Breast epithelium (tissue), 4 donors: ENCODE measurements at regions not wholly inside any gene's neighbourhood (a gene's known extent, or its start where the extent isn't known, plus 50 kb on each side); places are given as distances from the start of the nearest gene placed in this dataset.

Experiments used
- DNase-seq, 2 donors: peaks; one replicate each; pipeline ENCODE4 v3.0.0-alpha.2; 2019; ENCODE audit warnings: low spot score in 2 of 2
- H3K27ac ChIP-seq, 2 donors: fragments of 200-600 bp; sonication (generic) in 1 of 2; one replicate each; pipeline ENCODE4 v1.5.1; 2016 to 2019; ENCODE audit warnings: mild to moderate bottlenecking in 1 of 2
- H3K27me3 ChIP-seq, 2 donors: fragments of 200-600 bp; sonication (generic) in 1 of 2; one replicate each; pipeline versions ENCODE4 v1.5.1 to v1.6.0; 2017 to 2019; ENCODE audit warnings: control low read depth in 1 of 2, mild to moderate bottlenecking in 1 of 2
- H3K36me3 ChIP-seq: fragments of 200-600 bp; one replicate; pipeline ENCODE4 v1.5.1; 2019
- H3K4me1 ChIP-seq, 2 donors: fragments of 200-600 bp; sonication (generic); one replicate each; pipeline ENCODE4 v1.5.1; 2016 to 2019; ENCODE audit warnings: control low read depth in 1 of 2
- H3K4me3 ChIP-seq, 3 donors: fragments of 200-600 bp; sonication (generic); 1 replicate in 2 of 3; 2 replicates in 1 of 3; pipeline ENCODE4 v1.5.1; 2016 to 2019; ENCODE audit warnings: mild to moderate bottlenecking in 3 of 3, moderate library complexity in 2 of 3
- H3K9me3 ChIP-seq, 2 donors: fragments of 200-600 bp; sonication (generic) in 1 of 2; one replicate each; pipeline ENCODE4 v1.5.1; 2016 to 2019; ENCODE audit warnings: control low read depth in 1 of 2
- CTCF ChIP-seq, 3 donors: fragments of 450-650 bp; IDR thresholded peaks; one replicate each; pipeline ENCODE4 v1.5.1; 2016 to 2017; ENCODE audit warnings: antibody characterized with exemption in 3 of 3, mild to moderate bottlenecking in 3 of 3, moderate library complexity in 3 of 3
- POLR2A ChIP-seq: fragments of 450-650 bp; IDR thresholded peaks from one replicate; pipeline ENCODE4 v1.6.1; 2016; ENCODE audit warnings: antibody characterized with exemption, mild to moderate bottlenecking, moderate library complexity
- POLR2AphosphoS5 ChIP-seq, 3 donors: sonication (generic); formaldehyde crosslinking; IDR thresholded peaks; one replicate each; pipeline ENCODE4 v1.6.1; 2017; ENCODE audit warnings: antibody characterized with exemption in 3 of 3
- intact Hi-C: fragments of 100-400 bp; cut with DNase I; formaldehyde crosslinking; loops from one replicate; pipeline ENCODE4 v1.15.1; 2023; ENCODE audit warnings: low total_unique reads

- no peak for DNase-seq
- Histone ChIP-seq H3K27ac (no peak overlapping the region), H3K36me3 (no peaks in the 10 kb centered on the region), H3K27me3 (no peaks in the 10 kb centered on the region), H3K9me3 (no peaks in the 10 kb centered on the region), H3K4me1 (no peaks in the 10 kb centered on the region), H3K4me3 (no peak overlapping the region)
- intact Hi-C loops: no loop called here
- no peak for TF ChIP-seq POLR2A
- no peak for TF ChIP-seq CTCF (IDR thresholded peaks at IDR 0.05)
- TF ChIP-seq POLR2AphosphoS5 (IDR thresholded peaks at IDR 0.05): no peak
Observed at GRCh38 chr2:200185628-200186000, 120.9 kb upstream of the SPATS2L start.

GRCh38 chr2:200186002-200186401 lies 120.5 kb upstream of the SPATS2L start:
- Histone ChIP-seq H3K4me3 (no peak overlapping the region), H3K36me3 (no peaks in the 10 kb centered on the region), H3K27ac (no peak overlapping the region), H3K27me3 (no peaks in the 10 kb centered on the region), H3K9me3 (no peaks in the 10 kb centered on the region), H3K4me1 (no peaks in the 10 kb centered on the region)
- no peak for DNase-seq
- TF ChIP-seq CTCF (IDR thresholded peaks at IDR 0.05) (no peak), POLR2A (no peak), POLR2AphosphoS5 (IDR thresholded peaks at IDR 0.05) (no peak)
- intact Hi-C loops: no loop called here

GRCh38 chr2:200188876-200189275 lies 117.6 kb upstream of the SPATS2L start:
- Histone ChIP-seq H3K9me3 (no peaks in the 10 kb centered on the region), H3K27ac (no peak overlapping the region), H3K4me3 (no peak overlapping the region), H3K4me1 (no peaks in the 10 kb centered on the region), H3K36me3 (no peaks in the 10 kb centered on the region), H3K27me3 (no peaks in the 10 kb centered on the region)
- TF ChIP-seq POLR2A (no peak), POLR2AphosphoS5 (IDR thresholded peaks at IDR 0.05) (no peak), CTCF (IDR thresholded peaks at IDR 0.05) (no peak)
- intact Hi-C loops: no loop called here
- no peak for DNase-seq

GRCh38 chr2:200189964-200190363 lies 116.5 kb upstream of the SPATS2L start:
- no peak for DNase-seq
- intact Hi-C loops: no loop called here

GRCh38 chr2:200193331-200193730 lies 113.2 kb upstream of the SPATS2L start:
- Histone ChIP-seq H3K27ac (no peak overlapping the region), H3K27me3 (no peaks in the 10 kb centered on the region), H3K4me3 (no peak overlapping the region), H3K36me3 (no peaks in the 10 kb centered on the region), H3K4me1 (no peaks in the 10 kb centered on the region), H3K9me3 (no peaks in the 10 kb centered on the region)
- no peak for DNase-seq
- intact Hi-C loops: no loop called here
- TF ChIP-seq CTCF (IDR thresholded peaks at IDR 0.05) (no peak), POLR2A (no peak), POLR2AphosphoS5 (IDR thresholded peaks at IDR 0.05) (no peak)

More at GRCh38 chr2:200189964-200190363, 116.5 kb upstream of the SPATS2L start:
- Histone ChIP-seq H3K4me1 (no peaks in the 10 kb centered on the region), H3K36me3 (no peaks in the 10 kb centered on the region), H3K9me3 (no peaks in the 10 kb centered on the region), H3K27me3 (no peaks in the 10 kb centered on the region), H3K4me3 (no peak overlapping the region), H3K27ac (no peak overlapping the region)
- no peak for TF ChIP-seq CTCF (IDR thresholded peaks at IDR 0.05)
- no peak for TF ChIP-seq POLR2AphosphoS5 (IDR thresholded peaks at IDR 0.05)
- TF ChIP-seq POLR2A: no peak
